ENCODE measurements at regions not wholly inside any gene's neighbourhood (a gene's known extent, or its start where the extent isn't known, plus 50 kb on each side); places are given as distances from the start of the nearest gene placed in this dataset.

DNA sequence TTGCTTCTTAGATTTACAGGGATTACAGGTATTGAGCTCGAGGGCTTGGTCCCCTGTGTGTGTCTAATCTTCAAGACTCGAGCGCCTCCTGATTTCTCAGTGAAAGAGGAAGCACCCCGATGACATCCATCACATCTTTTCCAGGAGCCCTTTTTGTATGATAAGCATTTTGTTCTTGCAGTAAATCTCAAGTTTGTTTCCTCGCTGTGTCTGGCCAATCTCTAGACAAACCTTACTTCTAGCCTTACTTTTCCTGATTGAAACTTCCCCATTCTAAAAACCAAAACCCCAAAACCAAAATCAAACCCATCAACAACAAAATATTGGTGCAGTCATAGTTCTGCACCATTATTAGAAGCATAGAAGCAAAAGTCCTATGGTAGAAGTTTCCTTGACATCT, 286.0 kb downstream of the NFKBIZ start:
- TF ChIP-seq, protein P1, sequence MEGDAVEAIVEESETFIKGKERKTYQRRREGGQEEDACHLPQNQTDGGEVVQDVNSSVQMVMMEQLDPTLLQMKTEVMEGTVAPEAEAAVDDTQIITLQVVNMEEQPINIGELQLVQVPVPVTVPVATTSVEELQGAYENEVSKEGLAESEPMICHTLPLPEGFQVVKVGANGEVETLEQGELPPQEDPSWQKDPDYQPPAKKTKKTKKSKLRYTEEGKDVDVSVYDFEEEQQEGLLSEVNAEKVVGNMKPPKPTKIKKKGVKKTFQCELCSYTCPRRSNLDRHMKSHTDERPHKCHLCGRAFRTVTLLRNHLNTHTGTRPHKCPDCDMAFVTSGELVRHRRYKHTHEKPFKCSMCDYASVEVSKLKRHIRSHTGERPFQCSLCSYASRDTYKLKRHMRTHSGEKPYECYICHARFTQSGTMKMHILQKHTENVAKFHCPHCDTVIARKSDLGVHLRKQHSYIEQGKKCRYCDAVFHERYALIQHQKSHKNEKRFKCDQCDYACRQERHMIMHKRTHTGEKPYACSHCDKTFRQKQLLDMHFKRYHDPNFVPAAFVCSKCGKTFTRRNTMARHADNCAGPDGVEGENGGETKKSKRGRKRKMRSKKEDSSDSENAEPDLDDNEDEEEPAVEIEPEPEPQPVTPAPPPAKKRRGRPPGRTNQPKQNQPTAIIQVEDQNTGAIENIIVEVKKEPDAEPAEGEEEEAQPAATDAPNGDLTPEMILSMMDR (IDR thresholded peaks at IDR 0.05; ENCODE audit: low read depth, low read length) = no peak
- H3K27me3 ChIP-seq (ENCODE audit: control insufficient read depth, insufficient read depth, low read length) = no peaks in the 10 kb centered on the region
- POLR2A ChIA-PET = no interaction called here
- no peak overlapping the region for H3K4me3 ChIP-seq (ENCODE audit: low read depth, low read length)
- DNase-seq (ENCODE audit: low read depth, low spot score) = no peak
- no peak overlapping the region for H3K27ac ChIP-seq (ENCODE audit: low read depth, low read length)
- CTCF ChIA-PET = no interaction called here
- no peaks in the 10 kb centered on the region for H3K9me3 ChIP-seq (ENCODE audit: control insufficient read depth, insufficient read depth, low read length)

DNA sequence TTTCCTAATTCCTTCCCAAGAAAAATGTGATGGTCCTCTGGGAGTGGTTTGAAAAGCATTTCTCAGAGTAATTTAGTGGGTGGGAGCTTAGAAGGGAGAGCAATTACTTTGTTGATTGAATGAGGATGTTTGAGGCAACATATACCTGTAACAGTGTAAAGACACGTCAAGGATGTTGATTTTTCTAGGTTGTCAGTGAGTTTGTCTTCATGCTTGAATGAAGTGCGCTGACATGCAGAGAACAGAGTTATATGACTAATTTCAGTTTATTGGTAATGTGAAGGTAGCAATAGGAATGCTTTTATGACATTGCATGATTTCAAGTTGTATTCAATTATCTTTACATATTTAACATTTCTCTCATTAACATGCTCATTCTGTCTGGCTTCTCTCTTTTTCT, 286.9 kb downstream of the NFKBIZ start:
- H3K27ac ChIP-seq (ENCODE audit: low read depth, low read length) = no peak overlapping the region
- TF ChIP-seq, protein P1 (IDR thresholded peaks at IDR 0.05; ENCODE audit: low read depth, low read length) = no peak
- DNase-seq (ENCODE audit: low read depth, low spot score) = no peak
- no peaks in the 10 kb centered on the region for H3K9me3 ChIP-seq (ENCODE audit: control insufficient read depth, insufficient read depth, low read length)
- CTCF ChIA-PET = interaction anchor here (1.1 kb wide), 1 partner anchor 333 kb away, joined by 4 read pairs; no protein-coding TSS in a partner anchor
- H3K27me3 ChIP-seq (ENCODE audit: control insufficient read depth, insufficient read depth, low read length) = no peaks in the 10 kb centered on the region
- POLR2A ChIA-PET = no interaction called here
- no peak overlapping the region for H3K4me3 ChIP-seq (ENCODE audit: low read depth, low read length)

DNA sequence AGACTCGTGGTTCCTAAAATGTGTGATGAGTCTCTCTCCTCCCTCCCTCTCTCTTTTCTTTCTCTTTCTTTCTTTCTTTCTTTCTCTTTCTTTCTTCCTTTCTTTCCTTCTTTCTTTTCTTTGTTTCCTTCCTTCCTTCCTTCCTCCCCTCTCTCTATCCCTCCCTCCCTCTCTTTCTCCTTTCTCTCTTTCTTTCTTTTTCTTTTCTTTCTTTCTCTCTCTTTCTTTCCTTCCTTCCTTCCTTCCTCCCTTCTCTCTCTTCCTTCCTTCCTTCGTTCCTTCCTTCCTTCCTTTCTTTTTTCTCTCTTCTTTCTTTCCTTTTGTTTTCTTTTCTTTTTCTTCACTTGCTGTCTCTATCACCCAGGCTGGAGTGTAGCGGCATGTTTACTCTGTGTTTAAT, 290.8 kb downstream of the NFKBIZ start:
- H3K27me3 ChIP-seq (ENCODE audit: control insufficient read depth, insufficient read depth, low read length) = no peaks in the 10 kb centered on the region
- TF ChIP-seq, protein P1 (IDR thresholded peaks at IDR 0.05; ENCODE audit: low read depth, low read length) = no peak
- ChIA-PET POLR2A (no interaction called here), CTCF (interaction anchor here (2.7 kb wide), 1 partner anchor 85 kb away, joined by 15 read pairs; no protein-coding TSS in a partner anchor)
- H3K9me3 ChIP-seq (ENCODE audit: control insufficient read depth, insufficient read depth, low read length) = no peaks in the 10 kb centered on the region
- H3K27ac ChIP-seq (ENCODE audit: low read depth, low read length) = no peak overlapping the region
- H3K4me3 ChIP-seq (ENCODE audit: low read depth, low read length) = no peak overlapping the region
- no peak for DNase-seq (ENCODE audit: low read depth, low spot score)

DNA sequence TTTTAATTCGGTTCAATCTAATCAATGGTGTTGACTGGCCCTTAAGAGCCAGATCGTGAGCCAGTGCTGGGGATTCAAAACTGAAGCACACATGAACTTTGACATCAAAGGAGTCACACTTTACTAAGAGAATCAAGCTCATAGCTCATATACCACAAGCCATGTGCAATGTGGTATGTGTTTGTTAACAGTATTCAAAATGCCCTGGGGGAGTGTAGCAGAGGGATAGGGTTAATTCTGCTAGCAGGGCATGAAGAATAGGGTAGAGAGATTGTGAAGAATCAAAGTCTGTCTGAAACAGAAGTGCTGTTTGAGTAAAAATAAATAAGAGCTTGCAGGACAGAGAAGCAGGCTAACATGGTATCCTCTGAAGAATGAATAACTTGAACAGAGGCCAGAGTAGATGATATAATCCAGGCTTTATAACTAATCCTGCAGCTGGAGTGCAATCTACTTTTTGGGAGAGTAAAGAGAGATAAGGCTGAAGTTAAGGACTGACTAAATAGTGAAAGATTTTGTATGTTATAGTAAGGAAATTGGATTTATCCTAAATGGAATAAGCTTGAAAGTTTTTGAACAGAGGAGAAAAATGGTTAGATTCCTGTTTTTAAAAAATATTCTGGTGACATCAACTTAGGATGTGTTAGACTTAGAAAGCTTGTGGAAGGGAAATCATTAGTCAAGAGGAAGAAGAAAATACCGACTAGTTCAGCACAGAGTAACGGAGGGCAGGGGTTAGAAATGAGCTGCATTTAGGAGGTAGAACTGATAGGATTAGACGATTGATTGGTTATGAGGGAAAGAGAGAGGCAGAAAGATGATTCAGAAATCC, 292.0 kb downstream of the NFKBIZ start:
- POLR2A ChIA-PET = no interaction called here
- CTCF ChIA-PET = interaction anchor here (0.9 to 2.7 kb wide), 2 partner anchors 84 to 87 kb away, joined by 3 to 15 read pairs; no protein-coding TSS in a partner anchor
- Histone ChIP-seq H3K4me3 (ENCODE audit: low read depth, low read length) (no peak overlapping the region), H3K27ac (ENCODE audit: low read depth, low read length) (no peak overlapping the region), H3K9me3 (ENCODE audit: control insufficient read depth, insufficient read depth, low read length) (no peaks in the 10 kb centered on the region), H3K27me3 (ENCODE audit: control insufficient read depth, insufficient read depth, low read length) (no peaks in the 10 kb centered on the region)
- no peak for DNase-seq (ENCODE audit: low read depth, low spot score)
- TF ChIP-seq, protein P1 (IDR thresholded peaks at IDR 0.05; ENCODE audit: low read depth, low read length) = no peak

DNA sequence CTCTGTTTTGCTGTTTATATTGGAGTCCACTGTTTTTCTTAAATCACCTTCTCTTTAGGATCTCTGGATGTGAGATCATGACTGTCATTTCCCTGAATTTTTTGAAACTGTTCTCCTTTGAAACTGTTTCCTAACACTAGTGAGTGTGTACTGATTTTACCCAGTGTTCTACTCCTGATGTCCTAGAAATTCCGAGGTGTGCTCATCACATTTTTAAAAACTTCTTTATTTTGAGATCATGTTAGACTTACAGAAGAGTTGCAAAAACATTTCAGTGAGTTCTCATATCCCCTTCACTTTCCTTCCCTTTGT, 292.6 kb downstream of the NFKBIZ start:
- ChIA-PET POLR2A (no interaction called here), CTCF (interaction anchor here (0.9 to 2.7 kb wide), 2 partner anchors 84 to 87 kb away, joined by 3 to 15 read pairs; no protein-coding TSS in a partner anchor)
- Histone ChIP-seq H3K9me3 (ENCODE audit: control insufficient read depth, insufficient read depth, low read length) (no peaks in the 10 kb centered on the region), H3K27ac (ENCODE audit: low read depth, low read length) (no peak overlapping the region), H3K27me3 (ENCODE audit: control insufficient read depth, insufficient read depth, low read length) (no peaks in the 10 kb centered on the region), H3K4me3 (ENCODE audit: low read depth, low read length) (no peak overlapping the region)
- no peak for DNase-seq (ENCODE audit: low read depth, low spot score)
- TF ChIP-seq, protein P1 (IDR thresholded peaks at IDR 0.05; ENCODE audit: low read depth, low read length) = no peak

Data from AG04450 (cell line).